ENCODE measurements at regions not wholly inside any gene's neighbourhood (a gene's known extent, or its start where the extent isn't known, plus 50 kb on each side); places are given as distances from the start of the nearest gene placed in this dataset.

GRCh38 chr2:4549666-4550210 is 846.4 kb downstream of the DCDC2C start:
- no peak for TF ChIP-seq EZH2 (IDR thresholded peaks at IDR 0.05)
- TF ChIP-seq POLR2AphosphoS5 (IDR thresholded peaks at IDR 0.05; ENCODE audit: borderline replicate concordance, low read depth, low read length), result no peak
